Left ventricle myocardium inferior (tissue), 1 donor: ENCODE measurements at regions not wholly inside any gene's neighbourhood (a gene's known extent, or its start where the extent isn't known, plus 50 kb on each side); places are given as distances from the start of the nearest gene placed in this dataset.

Experiments
- DNase-seq: peaks from one replicate; pipeline ENCODE4 v3.0.0-alpha.2; 2020
- H3K27ac ChIP-seq: fragments of 200-600 bp; replicated peaks from 2 replicates; pipeline ENCODE4 v1.8.0; 2021
- H3K27me3 ChIP-seq: fragments of 200-600 bp; 2 replicates; pipeline ENCODE4 v1.8.0; 2021; ENCODE audit warnings: low read depth
- H3K36me3 ChIP-seq: fragments of 200-600 bp; 2 replicates; pipeline ENCODE4 v1.8.0; 2021
- H3K4me1 ChIP-seq: fragments of 200-600 bp; 2 replicates; pipeline ENCODE4 v1.8.0; 2021
- H3K4me3 ChIP-seq: fragments of 200-600 bp; 2 replicates; pipeline ENCODE4 v1.8.0; 2021; ENCODE audit warnings: mild to moderate bottlenecking, moderate library complexity
- H3K9me3 ChIP-seq: fragments of 200-600 bp; replicated peaks from 2 replicates; pipeline ENCODE4 v1.8.0; 2021
- intact Hi-C: fragments of 100-400 bp; cut with micrococcal nuclease; formaldehyde crosslinking; loops from one replicate; pipeline ENCODE4 v1.11.0; 2022
- TF ChIP-seq, protein P1 (sequence below): fragments of 200-600 bp; IDR thresholded peaks from 2 replicates; pipeline ENCODE4 v1.8.0; 2021; ENCODE audit warnings: antibody characterized with exemption, mild to moderate bottlenecking, borderline replicate concordance
- donor health status: DM: no; HTN: yes; CAD: no; lungs with severe emphysema.

GRCh38 chr7:133180717-133181116, 72.2 kb upstream of the EXOC4 start:
- intact Hi-C loops: no loop called here
- DNase-seq: no peak
- TF ChIP-seq, protein P1, sequence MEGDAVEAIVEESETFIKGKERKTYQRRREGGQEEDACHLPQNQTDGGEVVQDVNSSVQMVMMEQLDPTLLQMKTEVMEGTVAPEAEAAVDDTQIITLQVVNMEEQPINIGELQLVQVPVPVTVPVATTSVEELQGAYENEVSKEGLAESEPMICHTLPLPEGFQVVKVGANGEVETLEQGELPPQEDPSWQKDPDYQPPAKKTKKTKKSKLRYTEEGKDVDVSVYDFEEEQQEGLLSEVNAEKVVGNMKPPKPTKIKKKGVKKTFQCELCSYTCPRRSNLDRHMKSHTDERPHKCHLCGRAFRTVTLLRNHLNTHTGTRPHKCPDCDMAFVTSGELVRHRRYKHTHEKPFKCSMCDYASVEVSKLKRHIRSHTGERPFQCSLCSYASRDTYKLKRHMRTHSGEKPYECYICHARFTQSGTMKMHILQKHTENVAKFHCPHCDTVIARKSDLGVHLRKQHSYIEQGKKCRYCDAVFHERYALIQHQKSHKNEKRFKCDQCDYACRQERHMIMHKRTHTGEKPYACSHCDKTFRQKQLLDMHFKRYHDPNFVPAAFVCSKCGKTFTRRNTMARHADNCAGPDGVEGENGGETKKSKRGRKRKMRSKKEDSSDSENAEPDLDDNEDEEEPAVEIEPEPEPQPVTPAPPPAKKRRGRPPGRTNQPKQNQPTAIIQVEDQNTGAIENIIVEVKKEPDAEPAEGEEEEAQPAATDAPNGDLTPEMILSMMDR: no peak

GRCh38 chr7:133183042-133183794, 69.7 kb upstream of the EXOC4 start:
- intact Hi-C loops: no loop called here
- Histone ChIP-seq H3K27me3 (no peaks in the 10 kb centered on the region), H3K27ac (no peak overlapping the region), H3K4me3 (no peak overlapping the region), H3K9me3 (no peaks in the 10 kb centered on the region), H3K36me3 (no peaks in the 10 kb centered on the region), H3K4me1 (no peaks in the 10 kb centered on the region)
- no peak for DNase-seq
- TF ChIP-seq, protein P1: no peak

More at GRCh38 chr7:133180717-133181116, 72.2 kb upstream of the EXOC4 start:
- peaks cover 6% of the 10 kb centered on the region for H3K27me3 ChIP-seq
- H3K4me3 ChIP-seq: no peak overlapping the region
- no peaks in the 10 kb centered on the region for H3K4me1 ChIP-seq
- no peak overlapping the region for H3K27ac ChIP-seq
- H3K36me3 ChIP-seq: no peaks in the 10 kb centered on the region
- H3K9me3 ChIP-seq: peaks cover 7% of the 10 kb centered on the region

DNA sequence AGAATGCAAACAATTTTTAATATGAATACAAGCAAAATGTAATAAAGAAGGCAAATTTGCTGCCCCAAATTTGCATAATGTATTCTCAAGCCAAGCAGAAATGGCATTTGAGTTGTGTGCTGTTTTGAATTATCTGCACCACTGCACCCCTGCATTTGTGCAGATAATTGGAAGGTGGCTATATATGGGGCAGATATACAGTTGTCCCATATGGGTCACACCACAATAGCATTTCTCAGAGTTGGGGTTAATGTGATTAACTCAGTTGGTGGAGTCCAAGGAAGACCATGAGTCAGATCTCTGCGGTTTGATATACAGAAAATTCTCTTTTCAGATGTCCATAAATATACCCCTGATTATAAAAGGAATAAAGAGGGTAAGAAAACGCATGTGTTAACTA, 68.9 kb upstream of the EXOC4 start:
- no peak for DNase-seq

GRCh38 chr7:133185512-133185911, 67.4 kb upstream of the EXOC4 start:
- H3K27me3 ChIP-seq: no peaks in the 10 kb centered on the region
- H3K36me3 ChIP-seq: no peaks in the 10 kb centered on the region
- no peak for DNase-seq
- no peaks in the 10 kb centered on the region for H3K4me1 ChIP-seq
- TF ChIP-seq, protein P1: no peak
- intact Hi-C loops: no loop called here
- H3K9me3 ChIP-seq: no peaks in the 10 kb centered on the region
- H3K4me3 ChIP-seq: no peak overlapping the region
- H3K27ac ChIP-seq: no peak overlapping the region

More for the DNA sequence above, 68.9 kb upstream of the EXOC4 start:
- Histone ChIP-seq H3K27ac (no peak overlapping the region), H3K9me3 (no peaks in the 10 kb centered on the region), H3K4me1 (no peaks in the 10 kb centered on the region), H3K36me3 (no peaks in the 10 kb centered on the region), H3K4me3 (no peak overlapping the region), H3K27me3 (no peaks in the 10 kb centered on the region)
- TF ChIP-seq, protein P1: no peak
- intact Hi-C loops: no loop called here

DNA sequence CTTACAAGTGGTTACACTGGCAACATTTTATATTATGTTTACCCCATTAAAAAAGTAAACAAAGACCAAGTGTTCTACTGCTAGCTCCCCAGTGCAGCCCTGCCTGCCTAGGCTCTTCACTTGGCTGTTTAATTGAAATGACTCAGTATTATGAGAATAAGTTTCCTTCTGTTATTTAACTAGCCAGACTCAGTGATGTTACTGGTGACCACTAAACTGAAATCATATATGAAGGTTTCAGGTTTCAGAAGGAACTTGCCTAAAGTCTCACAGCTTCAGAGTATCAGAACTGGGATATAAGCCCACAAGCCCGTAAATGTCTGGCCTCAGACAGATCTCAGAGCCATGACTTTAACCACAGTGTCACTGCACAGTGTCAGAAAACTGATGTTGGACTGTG, 66.8 kb upstream of the EXOC4 start:
- no peaks in the 10 kb centered on the region for H3K36me3 ChIP-seq
- H3K9me3 ChIP-seq: no peaks in the 10 kb centered on the region
- H3K4me1 ChIP-seq: no peaks in the 10 kb centered on the region
- DNase-seq: no peak
- TF ChIP-seq, protein P1: no peak
- intact Hi-C loops: no loop called here
- no peaks in the 10 kb centered on the region for H3K27me3 ChIP-seq
- H3K27ac ChIP-seq: no peak overlapping the region
- H3K4me3 ChIP-seq: no peak overlapping the region
